RWPE1 (cell line): ENCODE measurements at regions not wholly inside any gene's neighbourhood (a gene's known extent, or its start where the extent isn't known, plus 50 kb on each side); places are given as distances from the start of the nearest gene placed in this dataset.

ENCODE experiments used
- CTCF ChIA-PET: fragments of 350-600 bp; sonication (Branson Sonifier 250); formaldehyde crosslinking; extraction: SDS; loops from one replicate; lab custom pipeline; 2021; lab: Yijun Ruan, JAX
- POLR2A ChIA-PET: fragments of 400-600 bp; formaldehyde crosslinking; extraction: SDS; loops from one replicate; lab custom pipeline; 2020; ENCODE audit warnings: antibody characterized with exemption; ENCODE audit not compliant: low non-redundant PET; lab: Yijun Ruan, JAX
- DNase-seq: peaks from one replicate; pipeline ENCODE4 v3.0.0; 2012; ENCODE audit warnings: low spot score
- H3K27ac ChIP-seq: fragments of 450-650 bp; 2 replicates; pipeline ENCODE4 v1.5.1; 2017
- TF ChIP-seq, protein P1 (sequence below): fragments of 450-650 bp; conservative IDR thresholded peaks from 2 replicates; pipeline ENCODE4 v1.5.1; 2017; ENCODE audit warnings: low read depth, mild to moderate bottlenecking

DNA sequence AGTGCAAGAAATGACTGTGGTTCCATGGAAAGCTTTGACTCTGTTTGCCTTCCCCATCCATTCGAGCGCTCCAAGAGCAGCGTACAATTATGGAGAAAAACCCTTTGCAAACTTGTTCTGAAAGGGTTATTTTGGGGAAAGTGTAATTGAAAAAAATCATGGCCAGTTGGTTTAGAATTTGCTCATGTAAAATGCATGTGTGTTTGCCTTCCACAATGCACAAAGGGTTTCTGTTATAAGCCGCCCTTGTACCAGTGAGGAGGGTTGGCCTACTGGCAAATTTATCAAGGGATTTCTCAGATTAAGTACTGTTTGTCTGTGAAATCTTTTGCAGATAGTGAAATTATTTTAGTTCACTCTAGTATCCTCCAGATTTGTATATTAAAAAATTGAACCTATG, 62.7 kb upstream of the PELI2 start:
- POLR2A ChIA-PET, result no interaction called here
- TF ChIP-seq, protein P1, sequence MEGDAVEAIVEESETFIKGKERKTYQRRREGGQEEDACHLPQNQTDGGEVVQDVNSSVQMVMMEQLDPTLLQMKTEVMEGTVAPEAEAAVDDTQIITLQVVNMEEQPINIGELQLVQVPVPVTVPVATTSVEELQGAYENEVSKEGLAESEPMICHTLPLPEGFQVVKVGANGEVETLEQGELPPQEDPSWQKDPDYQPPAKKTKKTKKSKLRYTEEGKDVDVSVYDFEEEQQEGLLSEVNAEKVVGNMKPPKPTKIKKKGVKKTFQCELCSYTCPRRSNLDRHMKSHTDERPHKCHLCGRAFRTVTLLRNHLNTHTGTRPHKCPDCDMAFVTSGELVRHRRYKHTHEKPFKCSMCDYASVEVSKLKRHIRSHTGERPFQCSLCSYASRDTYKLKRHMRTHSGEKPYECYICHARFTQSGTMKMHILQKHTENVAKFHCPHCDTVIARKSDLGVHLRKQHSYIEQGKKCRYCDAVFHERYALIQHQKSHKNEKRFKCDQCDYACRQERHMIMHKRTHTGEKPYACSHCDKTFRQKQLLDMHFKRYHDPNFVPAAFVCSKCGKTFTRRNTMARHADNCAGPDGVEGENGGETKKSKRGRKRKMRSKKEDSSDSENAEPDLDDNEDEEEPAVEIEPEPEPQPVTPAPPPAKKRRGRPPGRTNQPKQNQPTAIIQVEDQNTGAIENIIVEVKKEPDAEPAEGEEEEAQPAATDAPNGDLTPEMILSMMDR, result no peak
- CTCF ChIA-PET, result interaction anchor here (0.5 to 1.0 kb wide), 3 partner anchors 75 to 1356 kb away, joined by 3 to 9 read pairs (median 4); no protein-coding TSS in a partner anchor
- DNase-seq, result no peak
- H3K27ac ChIP-seq, result no peak overlapping the region

DNA sequence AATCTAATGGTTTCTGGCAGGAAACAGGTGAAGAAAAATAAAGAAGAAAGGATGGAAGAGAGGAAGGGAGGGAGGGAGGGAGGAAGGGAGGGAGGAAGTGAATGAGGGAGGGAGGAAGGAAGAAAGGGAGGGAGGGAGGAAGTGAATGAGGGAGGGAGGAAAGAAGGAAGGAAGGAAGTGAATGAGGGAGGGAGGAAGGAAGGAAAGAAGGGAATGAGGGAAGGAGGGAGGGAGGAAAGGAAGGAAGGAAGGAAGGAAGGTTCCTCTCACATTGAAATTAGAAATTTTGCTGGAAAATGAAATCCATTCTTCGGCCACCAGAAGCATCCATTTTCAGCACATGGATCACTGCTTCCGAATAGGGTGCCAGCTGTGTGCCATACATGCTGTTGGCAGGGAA, 62.2 kb upstream of the PELI2 start:
- ChIA-PET POLR2A (no interaction called here), CTCF (interaction anchor here (0.5 to 1.4 kb wide), 3 partner anchors 10 to 1356 kb away, joined by 3 to 4 read pairs (median 4); no protein-coding TSS in a partner anchor)
- TF ChIP-seq, protein P1, result no peak
- H3K27ac ChIP-seq, result no peak overlapping the region
- DNase-seq, result no peak

DNA sequence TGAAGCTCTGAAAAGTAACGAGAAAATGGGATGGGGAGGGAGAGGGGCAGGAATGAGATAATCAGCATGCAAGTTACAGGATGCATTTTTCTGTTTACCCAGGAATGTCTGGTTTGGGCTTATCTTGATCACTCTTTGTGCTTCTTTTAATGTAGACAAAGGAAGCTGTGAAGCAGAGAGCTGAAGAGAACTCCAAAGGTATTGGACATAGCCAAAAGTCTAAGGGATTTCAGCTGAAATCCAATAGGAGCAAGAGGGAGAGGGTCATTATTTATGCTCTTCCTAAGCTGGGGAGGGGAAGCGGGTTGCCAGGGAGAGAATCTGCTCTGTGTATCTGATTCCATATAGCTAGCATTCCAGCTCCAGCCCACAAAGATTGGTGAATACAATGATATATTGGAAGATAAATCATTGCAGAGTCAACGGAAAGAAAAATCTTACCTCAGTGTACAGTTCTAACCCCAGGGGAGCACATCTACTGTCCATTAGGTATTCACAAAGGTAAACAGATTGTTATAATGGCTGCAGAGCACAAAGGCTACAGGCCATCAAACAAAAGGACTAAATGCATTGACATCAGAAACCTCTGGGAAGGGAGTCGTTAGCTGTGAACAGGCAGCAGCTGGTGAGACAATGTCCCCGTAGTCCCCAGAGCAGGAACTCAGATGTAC, 61.0 kb upstream of the PELI2 start:
- CTCF ChIA-PET, result interaction anchor here (1.4 kb wide), 1 partner anchor 11 kb away, joined by 4 read pairs; no protein-coding TSS in a partner anchor
- TF ChIP-seq, protein P1, result no peak
- no peak for DNase-seq
- H3K27ac ChIP-seq, result no peak overlapping the region
- POLR2A ChIA-PET, result no interaction called here

DNA sequence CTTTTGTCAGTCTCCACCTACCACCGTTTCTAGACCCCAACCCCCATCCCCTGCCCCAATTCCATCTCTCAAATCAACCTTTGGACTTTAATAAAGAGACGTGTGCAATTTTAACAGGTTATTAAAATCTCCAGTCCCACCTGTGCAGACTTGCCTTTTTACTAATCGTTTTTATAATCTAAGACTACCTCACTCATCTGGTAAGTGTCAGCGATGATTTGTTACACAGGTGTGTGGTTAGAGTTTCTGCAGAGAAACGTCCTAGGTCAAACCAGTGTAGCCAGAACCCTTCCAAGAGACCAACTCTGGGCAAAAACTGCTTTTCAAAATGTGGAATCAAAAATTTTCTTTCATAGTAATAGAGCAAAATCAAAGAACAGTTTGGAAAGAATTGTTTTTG, 60.4 kb upstream of the PELI2 start:
- DNase-seq, result no peak
- H3K27ac ChIP-seq, result no peak overlapping the region
- ChIA-PET POLR2A (no interaction called here), CTCF (no interaction called here)
- TF ChIP-seq, protein P1, result no peak

DNA sequence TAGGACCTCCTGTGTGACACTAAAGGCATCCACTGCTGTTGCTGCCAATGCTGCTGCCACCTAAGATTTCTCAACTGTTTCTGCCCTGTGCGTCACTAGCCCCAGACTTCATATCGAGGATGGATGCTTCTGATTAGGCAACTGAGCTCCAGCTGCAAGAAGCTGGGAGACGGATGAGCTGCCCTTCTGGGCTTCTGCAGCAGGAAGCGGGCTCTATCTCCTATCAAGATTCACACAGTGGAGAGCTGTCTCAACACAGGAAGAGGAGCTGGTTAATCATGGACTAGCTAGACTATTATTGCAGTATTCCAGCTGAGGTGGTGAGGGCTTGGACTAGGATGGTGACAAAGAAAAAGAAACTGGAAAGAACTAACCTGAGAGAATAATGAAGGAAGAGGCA, 59.2 kb upstream of the PELI2 start:
- TF ChIP-seq, protein P1, result no peak
- H3K27ac ChIP-seq, result no peak overlapping the region
- POLR2A ChIA-PET, result no interaction called here
- DNase-seq, result no peak
- CTCF ChIA-PET, result interaction anchor here (0.7 kb wide), 1 partner anchor 154 kb away, joined by 3 read pairs; no protein-coding TSS in a partner anchor

DNA sequence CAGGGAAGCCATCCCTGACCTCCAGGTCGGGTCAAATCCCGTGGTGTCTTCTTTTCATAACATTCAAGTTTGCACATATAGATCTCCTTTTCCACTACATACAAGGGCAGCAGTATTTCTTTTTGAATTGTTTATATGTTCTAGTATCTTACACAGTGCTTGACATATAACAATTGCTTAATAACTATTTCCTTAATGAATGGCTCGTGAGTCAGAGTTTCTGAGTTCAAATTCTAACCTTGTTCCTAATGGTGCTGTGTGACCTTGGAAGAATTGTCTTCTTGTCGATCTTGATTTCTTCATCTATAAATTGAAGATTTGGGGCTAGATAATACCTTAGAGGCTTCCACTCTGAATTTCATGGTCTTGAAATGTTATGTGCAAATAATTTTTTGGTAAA, 57.2 kb upstream of the PELI2 start:
- no peak for DNase-seq
- TF ChIP-seq, protein P1, result no peak
- POLR2A ChIA-PET, result no interaction called here
- CTCF ChIA-PET, result interaction anchor here (0.6 kb wide), 1 partner anchor 188 kb away, joined by 3 read pairs; no protein-coding TSS in a partner anchor
- H3K27ac ChIP-seq, result no peak overlapping the region
